PC-3 (cell line): ENCODE measurements at regions not wholly inside any gene's neighbourhood (a gene's known extent, or its start where the extent isn't known, plus 50 kb on each side); places are given as distances from the start of the nearest gene placed in this dataset.
"Not testable (repeated sequence)": the region's sequence is repeated elsewhere in the genome, so short reads cannot be mapped to it uniquely, and the experiment has no call there.

Experiments used
- CTCF ChIP-seq: fragments of 300-600 bp; sonication (generic); conservative IDR thresholded peaks from 2 replicates; pipeline ENCODE4 v1.5.1; 2017; ENCODE audit warnings: antibody characterized with exemption, low read depth, mild to moderate bottlenecking, low read length
- EZH2 ChIP-seq: fragments of 300-600 bp; sonication (generic); IDR thresholded peaks from one replicate; pipeline ENCODE4 v1.6.1; 2017; ENCODE audit warnings: antibody characterized with exemption, mild to moderate bottlenecking, low read length; ENCODE audit not compliant: unreplicated experiment
- EZH2phosphoT487 ChIP-seq: fragments of 300-600 bp; sonication (generic); IDR thresholded peaks from 2 replicates; pipeline ENCODE4 v1.6.1; 2018; ENCODE audit warnings: mild to moderate bottlenecking, antibody characterized with exemption, low read length, borderline replicate concordance

DNA sequence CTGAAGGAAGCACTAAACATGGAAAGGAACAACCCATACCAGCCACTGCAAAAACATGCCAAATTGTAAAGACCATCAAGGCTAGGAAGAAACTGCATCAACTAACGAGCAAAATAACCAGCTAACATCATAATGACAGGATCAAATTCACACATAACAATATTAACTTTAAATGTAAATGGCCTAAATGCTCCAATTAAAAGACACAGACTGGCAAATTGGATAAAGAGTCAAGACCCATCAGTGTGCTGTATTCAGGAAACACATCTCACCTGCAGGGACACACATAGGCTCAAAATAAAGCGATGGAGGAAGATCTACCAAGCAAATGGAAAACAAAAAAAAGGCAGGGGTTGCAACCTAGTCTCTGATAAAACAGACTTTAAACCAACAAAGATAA lies 113.5 kb upstream of the DLG1 start:
- not testable (repeated sequence) for TF ChIP-seq CTCF, EZH2, EZH2phosphoT487
